Hepatocyte (in vitro differentiated cells): ENCODE measurements at regions not wholly inside any gene's neighbourhood (a gene's known extent, or its start where the extent isn't known, plus 50 kb on each side); places are given as distances from the start of the nearest gene placed in this dataset.
A peak's percentile ranks its signal among the peaks of the same experiment; 100 is the strongest.

Experiments
- DNase-seq: peaks from one replicate; pipeline ENCODE4 v3.0.0-alpha.2; 2016; ENCODE audit warnings: low spot score
- H2AFZ ChIP-seq: fragments of 200-600 bp; sonication (generic); 2 replicates; pipeline ENCODE4 v1.6.0; 2016; ENCODE audit warnings: antibody characterized with exemption, mild to moderate bottlenecking
- H3K27ac ChIP-seq: fragments of 200-600 bp; sonication (generic); 2 replicates; pipeline ENCODE4 v1.5.1; 2016; ENCODE audit warnings: mild to moderate bottlenecking
- H3K27me3 ChIP-seq: fragments of 200-600 bp; sonication (generic); 2 replicates; pipeline ENCODE4 v1.6.1; 2016
- H3K36me3 ChIP-seq: fragments of 200-600 bp; sonication (generic); replicated peaks from 2 replicates; pipeline ENCODE4 v1.5.1; 2016; ENCODE audit warnings: low read depth; ENCODE audit not compliant: insufficient read depth
- H3K4me1 ChIP-seq: fragments of 200-600 bp; sonication (generic); 2 replicates; pipeline ENCODE4 v1.5.1; 2016; ENCODE audit warnings: mild to moderate bottlenecking, moderate library complexity; ENCODE audit not compliant: insufficient read depth
- H3K4me2 ChIP-seq: fragments of 200-600 bp; sonication (generic); 2 replicates; pipeline ENCODE4 v1.6.0; 2016
- H3K4me3 ChIP-seq: fragments of 200-600 bp; sonication (generic); 2 replicates; pipeline ENCODE4 v1.5.1; 2016; ENCODE audit warnings: mild to moderate bottlenecking
- H3K79me2 ChIP-seq: fragments of 200-600 bp; sonication (generic); 2 replicates; pipeline ENCODE4 v1.6.0; 2017; ENCODE audit warnings: mild to moderate bottlenecking
- H3K9me2 ChIP-seq: fragments of 200-600 bp; sonication (generic); replicated peaks from 2 replicates; pipeline ENCODE4 v1.6.0; 2017; ENCODE audit warnings: mild to moderate bottlenecking; ENCODE audit not compliant: insufficient read depth
- H3K9me3 ChIP-seq: fragments of 200-600 bp; sonication (generic); 2 replicates; pipeline ENCODE4 v1.5.1; 2016; ENCODE audit warnings: low read depth, mild to moderate bottlenecking
- H4K20me1 ChIP-seq: fragments of 200-600 bp; sonication (generic); 2 replicates; pipeline ENCODE4 v1.6.0; 2016; ENCODE audit warnings: mild to moderate bottlenecking; ENCODE audit not compliant: insufficient read depth, poor library complexity, severe bottlenecking
- EZH2 ChIP-seq: fragments of 200-600 bp; sonication (generic); IDR thresholded peaks from 2 replicates; pipeline ENCODE4 v1.6.1; 2016; ENCODE audit warnings: antibody characterized with exemption, mild to moderate bottlenecking, borderline replicate concordance
- EZH2phosphoT487 ChIP-seq: fragments of 200-600 bp; sonication (generic); IDR thresholded peaks from one replicate; pipeline ENCODE4 v1.6.1; 2018; ENCODE audit warnings: antibody characterized with exemption, mild to moderate bottlenecking, low read depth, moderate library complexity; ENCODE audit not compliant: unreplicated experiment, severe bottlenecking
- WGBS: methylation state at CpG from one replicate; pipeline ENCODE4 v1.1.6; 2016; ENCODE audit warnings: low lambda C conversion rate; ENCODE audit errors: missing lambda C conversion rate; 5-methylcytosine and 5-hydroxymethylcytosine counted together
- TF ChIP-seq, protein P1 (sequence below): fragments of 200-600 bp; sonication (generic); IDR thresholded peaks from 2 replicates; pipeline ENCODE4 v1.5.1; 2016; ENCODE audit warnings: antibody characterized with exemption, mild to moderate bottlenecking; ENCODE audit not compliant: poor library complexity

DNA sequence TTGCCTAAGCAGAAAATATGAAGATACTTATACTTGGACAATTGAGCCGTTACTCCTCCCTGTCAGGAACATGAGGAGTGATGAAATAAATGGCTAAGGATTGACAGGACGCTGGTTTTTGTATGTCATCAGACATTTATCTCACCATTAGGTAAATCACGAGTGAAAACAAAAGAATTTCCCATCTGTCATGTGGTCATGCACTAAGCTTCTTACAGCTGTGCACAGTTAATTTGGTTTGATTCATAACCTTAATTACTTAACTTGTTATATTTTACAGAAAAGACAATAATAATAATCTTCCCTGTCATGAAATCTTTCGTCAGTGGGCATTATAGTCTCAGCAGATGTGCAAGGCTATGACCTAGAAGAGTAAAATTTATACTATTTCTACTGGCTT, 266.5 kb downstream of the HGF start:
- Histone ChIP-seq H3K9me2 (no peaks in the 10 kb centered on the region), H3K4me3 (no peak overlapping the region), H3K79me2 (no peaks in the 10 kb centered on the region), H3K9me3 (no peaks in the 10 kb centered on the region), H3K36me3 (no peaks in the 10 kb centered on the region), H3K27me3 (no peaks in the 10 kb centered on the region), H4K20me1 (no peaks in the 10 kb centered on the region), H2AFZ (no peak overlapping the region), H3K27ac (no peak overlapping the region), H3K4me1 (no peaks in the 10 kb centered on the region), H3K4me2 (no peak overlapping the region)
- DNase-seq, result no peak
- WGBS, result 75% methylated on average over 4 of the region's 4 CpGs
- no peak for TF ChIP-seq EZH2
- TF ChIP-seq, protein P1, sequence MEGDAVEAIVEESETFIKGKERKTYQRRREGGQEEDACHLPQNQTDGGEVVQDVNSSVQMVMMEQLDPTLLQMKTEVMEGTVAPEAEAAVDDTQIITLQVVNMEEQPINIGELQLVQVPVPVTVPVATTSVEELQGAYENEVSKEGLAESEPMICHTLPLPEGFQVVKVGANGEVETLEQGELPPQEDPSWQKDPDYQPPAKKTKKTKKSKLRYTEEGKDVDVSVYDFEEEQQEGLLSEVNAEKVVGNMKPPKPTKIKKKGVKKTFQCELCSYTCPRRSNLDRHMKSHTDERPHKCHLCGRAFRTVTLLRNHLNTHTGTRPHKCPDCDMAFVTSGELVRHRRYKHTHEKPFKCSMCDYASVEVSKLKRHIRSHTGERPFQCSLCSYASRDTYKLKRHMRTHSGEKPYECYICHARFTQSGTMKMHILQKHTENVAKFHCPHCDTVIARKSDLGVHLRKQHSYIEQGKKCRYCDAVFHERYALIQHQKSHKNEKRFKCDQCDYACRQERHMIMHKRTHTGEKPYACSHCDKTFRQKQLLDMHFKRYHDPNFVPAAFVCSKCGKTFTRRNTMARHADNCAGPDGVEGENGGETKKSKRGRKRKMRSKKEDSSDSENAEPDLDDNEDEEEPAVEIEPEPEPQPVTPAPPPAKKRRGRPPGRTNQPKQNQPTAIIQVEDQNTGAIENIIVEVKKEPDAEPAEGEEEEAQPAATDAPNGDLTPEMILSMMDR, result no peak
- no peak for TF ChIP-seq EZH2phosphoT487

DNA sequence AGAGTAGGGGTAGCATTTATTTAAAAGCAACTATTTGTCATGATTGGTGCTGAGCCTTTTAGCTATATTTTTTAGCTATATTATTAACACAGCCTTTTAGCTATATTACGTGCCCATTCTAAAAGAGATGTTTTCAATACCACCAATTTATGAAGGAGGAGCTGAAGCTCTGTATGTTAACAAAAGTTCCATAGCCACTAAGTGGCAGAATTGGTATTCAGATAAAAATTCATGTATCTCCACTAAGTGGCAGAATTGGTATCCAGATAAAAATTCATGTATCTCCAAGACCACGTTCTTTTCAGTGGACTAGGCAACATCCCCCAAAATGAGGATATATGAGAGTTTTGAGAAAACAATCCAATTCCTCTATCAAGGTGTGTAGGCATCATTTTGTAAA, 268.6 kb downstream of the HGF start:
- DNase-seq, result peak; percentile 23
- H2AFZ ChIP-seq, result no peak overlapping the region

DNA sequence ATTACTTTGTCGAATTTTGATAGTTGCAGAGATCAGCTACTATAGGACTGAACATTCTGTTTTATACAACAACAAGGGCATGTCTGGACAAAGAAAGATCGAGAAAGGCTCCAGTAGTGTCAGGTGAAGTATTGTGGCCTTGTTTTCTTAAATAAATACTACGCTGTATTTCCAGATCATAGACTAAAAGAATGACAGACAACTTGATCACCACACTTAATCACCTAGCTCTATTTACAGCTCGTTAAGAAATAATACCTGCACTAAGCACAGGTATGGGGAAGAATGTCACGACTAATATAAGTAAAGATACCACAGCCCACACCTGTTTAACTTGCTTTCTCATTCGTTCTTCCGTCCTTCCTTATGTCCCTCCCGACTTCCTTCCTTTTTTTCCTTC, 269.2 kb downstream of the HGF start:
- no peak overlapping the region for H3K4me3 ChIP-seq
- no peak overlapping the region for H2AFZ ChIP-seq
- 68% methylated on average over 8 of the region's 8 CpGs for WGBS
- TF ChIP-seq, protein P1, result no peak
- no peak for TF ChIP-seq EZH2
- no peak for TF ChIP-seq EZH2phosphoT487
- H3K4me2 ChIP-seq, result no peak overlapping the region
- no peaks in the 10 kb centered on the region for H3K36me3 ChIP-seq
- no peaks in the 10 kb centered on the region for H3K79me2 ChIP-seq
- no peak for DNase-seq
- H3K9me2 ChIP-seq, result no peaks in the 10 kb centered on the region
- no peaks in the 10 kb centered on the region for H3K27me3 ChIP-seq
- H3K4me1 ChIP-seq, result no peaks in the 10 kb centered on the region
- H3K9me3 ChIP-seq, result no peaks in the 10 kb centered on the region
- no peaks in the 10 kb centered on the region for H4K20me1 ChIP-seq
- H3K27ac ChIP-seq, result no peak overlapping the region

More for the DNA sequence above, 268.6 kb downstream of the HGF start:
- Histone ChIP-seq H4K20me1 (no peaks in the 10 kb centered on the region), H3K4me3 (no peak overlapping the region), H3K9me3 (no peaks in the 10 kb centered on the region), H3K9me2 (no peaks in the 10 kb centered on the region), H3K27ac (no peak overlapping the region), H3K27me3 (no peaks in the 10 kb centered on the region), H3K4me2 (no peak overlapping the region), H3K4me1 (no peaks in the 10 kb centered on the region), H3K36me3 (no peaks in the 10 kb centered on the region), H3K79me2 (no peaks in the 10 kb centered on the region)
- 59% methylated on average over 2 of the region's 2 CpGs for WGBS
- TF ChIP-seq EZH2, result no peak
- TF ChIP-seq, protein P1, result peak; percentile 54
